K562 (cell line): ENCODE measurements at regions not wholly inside any gene's neighbourhood (a gene's known extent, or its start where the extent isn't known, plus 50 kb on each side); places are given as distances from the start of the nearest gene placed in this dataset.

Experiments
- ATAC-seq: fragments of 200-7000 bp; cut with Tn5 transposase; 3 replicates; pipeline ENCODE4 v1.9.1; 2020; ENCODE audit warnings: moderate library complexity
- BruUV-seq: library from RNA; stranded (reverse); fragments of 400-500 nt; replicated peaks from 2 replicates; lab custom pipeline; 2021; lab: Mats Ljungman, UMichigan
- CTCF ChIA-PET: fragments of 300-600 bp; formaldehyde crosslinking; extraction: SDS; loops from one replicate; lab custom pipeline; 2021; ENCODE audit warnings: low intra/inter-chr PET ratio; lab: Yijun Ruan, JAX
- POLR2A ChIA-PET: fragments of 300-600, 350-650 bp; sonication (Branson Sonifier 250); formaldehyde crosslinking; extraction: SDS; loops from one replicate; lab custom pipeline; 2021; ENCODE audit warnings: antibody characterized with exemption, inconsistent platforms; lab: Yijun Ruan, JAX
- DNase-seq, 4 experiments: peaks; one replicate each; pipeline versions ENCODE4 v3.0.0 to v3.0.0-alpha.2; 2011 to 2018; ENCODE audit warnings: low spot score in 3 of 4, mixed read lengths in 3 of 4; ENCODE audit errors: extremely low read depth in 1 of 4
- FAIRE-seq: peaks from 2 replicates; lab custom pipeline; 2011; peaks lifted over from hg19 to GRCh38; lab: Jason Lieb, UNC
- H2AFZ ChIP-seq: 2 replicates; pipeline ENCODE4 v1.6.0; 2011; ENCODE audit warnings: low read depth, low read length, control low read depth, inconsistent platforms
- H3K27ac ChIP-seq: fragments of 200-600 bp; 3 replicates; pipeline ENCODE4 v1.8.0; 2011; ENCODE audit warnings: low read depth, mild to moderate bottlenecking, control low read depth, inconsistent platforms, low read length, moderate library complexity, mixed read lengths; ENCODE audit errors: extremely low read depth
- H3K27me3 ChIP-seq, 2 experiments: fragments of 300-600 bp in 1 of 2; 2 replicates in 1 of 2; 3 replicates in 1 of 2; pipeline versions ENCODE4 v1.6.0 to v1.8.0; 2011; ENCODE audit warnings: inconsistent platforms in 2 of 2, low read length in 2 of 2, mild to moderate bottlenecking in 1 of 2, mixed read lengths in 1 of 2, moderate library complexity in 1 of 2; ENCODE audit not compliant: control insufficient read depth in 2 of 2, insufficient read depth in 2 of 2
- H3K36me3 ChIP-seq: fragments of 300-600 bp; 3 replicates; pipeline ENCODE4 v1.8.0; 2011; ENCODE audit warnings: mild to moderate bottlenecking, low read length, inconsistent platforms; ENCODE audit not compliant: control insufficient read depth, insufficient read depth
- H3K4me1 ChIP-seq, 2 experiments: fragments of 200-600 bp in 1 of 2; replicated peaks in 1 of 2; 2 replicates in 1 of 2; 3 replicates in 1 of 2; pipeline versions ENCODE4 v1.5.1 to v1.8.0; 2011; ENCODE audit warnings: inconsistent platforms in 2 of 2, low read length in 2 of 2, mild to moderate bottlenecking in 1 of 2, mixed read lengths in 1 of 2, moderate library complexity in 1 of 2; ENCODE audit not compliant: control insufficient read depth in 2 of 2, insufficient read depth in 2 of 2
- H3K4me2 ChIP-seq: 2 replicates; pipeline ENCODE4 v1.6.1; 2011; ENCODE audit warnings: low read length, control low read depth, inconsistent platforms, mixed read lengths; ENCODE audit not compliant: insufficient read depth
- H3K4me3 ChIP-seq: fragments of 200-600 bp; sonication (generic), shearing (Covaris generic); 2 replicates; pipeline ENCODE4 v1.5.1; 2016; ENCODE audit warnings: control low read depth, inconsistent platforms
- H3K79me2 ChIP-seq: fragments of 200-600 bp; 3 replicates; pipeline ENCODE4 v1.8.0; 2011; ENCODE audit warnings: low read length, inconsistent platforms; ENCODE audit not compliant: control insufficient read depth, insufficient read depth
- H3K9ac ChIP-seq, 2 experiments: 2 replicates each; pipeline versions ENCODE4 v1.6.0 to v1.6.1; 2011; ENCODE audit warnings: low read depth in 2 of 2, low read length in 2 of 2, control low read depth in 1 of 2, inconsistent platforms in 1 of 2, mild to moderate bottlenecking in 1 of 2, mixed read lengths in 1 of 2; ENCODE audit not compliant: insufficient read depth in 1 of 2
- H3K9me1 ChIP-seq: one replicate; pipeline ENCODE4 v1.6.0; 2011; ENCODE audit warnings: inconsistent platforms, mild to moderate bottlenecking, low read length, moderate library complexity; ENCODE audit not compliant: control insufficient read depth, insufficient read depth
- H3K9me3 ChIP-seq: replicated peaks from 2 replicates; pipeline ENCODE4 v1.5.1; 2011; ENCODE audit warnings: low read depth, low read length, inconsistent platforms; ENCODE audit not compliant: control insufficient read depth, insufficient read depth
- H4K20me1 ChIP-seq: replicated peaks from 2 replicates; pipeline ENCODE4 v1.6.1; 2011; ENCODE audit warnings: low read length, inconsistent platforms, mixed read lengths; ENCODE audit not compliant: control insufficient read depth, insufficient read depth
- C11orf30 ChIP-seq: fragments of 450-650 bp; IDR thresholded peaks from 2 replicates; pipeline ENCODE4 v1.6.1; 2016; ENCODE audit warnings: low read depth, mild to moderate bottlenecking
- CLOCK ChIP-seq: fragments of 250-450 bp; sonication (Bioruptor Pico); IDR thresholded peaks from 2 replicates; pipeline ENCODE4 v1.4.0; 2020; ENCODE audit warnings: mild to moderate bottlenecking, moderate library complexity, borderline replicate concordance
- ETV6 ChIP-seq, 3 experiments: fragments of 150-350 bp in 1 of 3; sonication (generic) in 1 of 3; formaldehyde crosslinking in 1 of 3; IDR thresholded peaks; 2 replicates each; pipeline versions ENCODE4 v1.6.1 to v1.8.0; 2014 to 2022; ENCODE audit warnings: borderline replicate concordance in 2 of 3, low read depth in 2 of 3, antibody characterized with exemption in 1 of 3, low read length in 1 of 3, mild to moderate bottlenecking in 1 of 3, missing genetic modification reagents in 1 of 3
- HCFC1 ChIP-seq: IDR thresholded peaks from 2 replicates; pipeline ENCODE4 v1.6.1; 2012; ENCODE audit warnings: low read depth, low read length, improper control_type of control experiment
- POLR2G ChIP-seq: fragments of 200-400 bp; formaldehyde crosslinking; IDR thresholded peaks from 2 replicates; pipeline ENCODE4 v1.6.1; 2017; ENCODE audit warnings: low read depth, mild to moderate bottlenecking, antibody characterized with exemption, low read length, moderate library complexity
- SMAD1 ChIP-seq: fragments of 150-350 bp; IDR thresholded peaks from 2 replicates; pipeline ENCODE4 v1.6.1; 2014; ENCODE audit warnings: low read length, low read depth; ENCODE audit not compliant: partially characterized antibody
- WGBS: fragments of 100-300 bp; shearing (Covaris generic); methylation state at CpG from one replicate; pipeline ENCODE4 v1.1.6; 2016; ENCODE audit warnings: low coverage, mixed read lengths; ENCODE audit not compliant: insufficient coverage; ENCODE audit errors: missing lambda C conversion rate; 5-methylcytosine and 5-hydroxymethylcytosine counted together
- in situ Hi-C: fragments of 300-500 bp; cut with MboI; formaldehyde crosslinking; loops from 4 replicates; pipeline ENCODE4 v1.15.0; 2018; ENCODE audit warnings: inconsistent platforms, mixed read lengths
- intact Hi-C: fragments of 100-400 bp; cut with micrococcal nuclease; formaldehyde crosslinking; loops from 2 replicates; pipeline ENCODE4 v1.14.2; 2022

- no peaks in the 10 kb centered on the region for H3K4me1 ChIP-seq
- CTCF ChIA-PET = no interaction called here
- H4K20me1 ChIP-seq = no peaks in the 10 kb centered on the region
- no TSS peak for BruUV-seq
- no peak overlapping the region for H3K4me3 ChIP-seq
- H3K79me2 ChIP-seq = no peaks in the 10 kb centered on the region
- ATAC-seq = no peak
- DNase-seq = no peak
- H3K9me3 ChIP-seq = no peaks in the 10 kb centered on the region
- H3K4me2 ChIP-seq = no peak overlapping the region
- H3K27me3 ChIP-seq = no peaks in the 10 kb centered on the region
- H3K9me1 ChIP-seq = no peaks in the 10 kb centered on the region
- no peaks in the 10 kb centered on the region for H3K36me3 ChIP-seq
- POLR2A ChIA-PET = no interaction called here
- no peak for TF ChIP-seq SMAD1
- TF ChIP-seq ETV6 (IDR thresholded peaks at IDR 0.05; ENCODE audit: borderline replicate concordance in 1 of 2, low read depth in 2 of 2, low read length in 1 of 2) = no peak
- TF ChIP-seq ETV6 (CRISPR knock-in tag; IDR thresholded peaks at IDR 0.05; ENCODE audit: borderline replicate concordance) = no peak
- TF ChIP-seq C11orf30 = no peak
- TF ChIP-seq POLR2G = no peak
- no peak for TF ChIP-seq HCFC1
- TF ChIP-seq CLOCK (CRISPR knock-in tag) = no peak
- FAIRE-seq = no peak
- intact Hi-C loops = no loop called here
- H3K9ac ChIP-seq = no peak overlapping the region
- in situ Hi-C loops = no loop called here
- H3K27ac ChIP-seq = no peak overlapping the region
- WGBS = 0% methylated on average over 3 of the region's 3 CpGs
- no peak overlapping the region for H2AFZ ChIP-seq
Observed at GRCh38 chr13:70784207-70784989, 676.1 kb upstream of the KLHL1 start.
